OCI-LY7 (cell line): ENCODE measurements at regions not wholly inside any gene's neighbourhood (a gene's known extent, or its start where the extent isn't known, plus 50 kb on each side); places are given as distances from the start of the nearest gene placed in this dataset.

Experiments used
- BruUV-seq: library from RNA; stranded (reverse); fragments of 400-500 nt; replicated peaks from 2 replicates; lab custom pipeline; 2021; lab: Mats Ljungman, UMichigan
- CTCF ChIA-PET: fragments of 300-600 bp; sonication (Branson Sonifier 250); formaldehyde crosslinking; loops from one replicate; lab custom pipeline; 2022; ENCODE audit warnings: antibody characterized with exemption; ENCODE audit not compliant: unreplicated experiment; lab: Charles Lee
- POLR2A ChIA-PET: fragments of 300-600 bp; sonication (Branson Sonifier 250); formaldehyde crosslinking; loops from one replicate; lab custom pipeline; 2022; ENCODE audit warnings: antibody characterized with exemption; lab: Charles Lee
- DNase-seq: peaks from one replicate; pipeline ENCODE4 v3.0.0-alpha.2; 2015; ENCODE audit warnings: low spot score
- H2AFZ ChIP-seq: fragments of 200-600 bp; sonication (generic), shearing (Covaris generic); 2 replicates; pipeline ENCODE4 v1.6.1; 2014; ENCODE audit warnings: mild to moderate bottlenecking, antibody characterized with exemption, low read length, moderate library complexity
- H3K27ac ChIP-seq: fragments of 200-600 bp; sonication (generic); 2 replicates; pipeline ENCODE4 v1.5.1; 2014; ENCODE audit warnings: mixed run types, low read depth, mild to moderate bottlenecking, moderate library complexity, low read length, inconsistent platforms; ENCODE audit not compliant: poor library complexity, severe bottlenecking
- H3K36me3 ChIP-seq: fragments of 200-600 bp; sonication (generic); 2 replicates; pipeline ENCODE4 v1.6.1; 2014; ENCODE audit warnings: mild to moderate bottlenecking, antibody characterized with exemption, low read length, moderate library complexity, mixed read lengths; ENCODE audit not compliant: insufficient read depth
- H3K4me1 ChIP-seq: fragments of 200-600 bp; sonication (generic); 2 replicates; pipeline ENCODE4 v1.5.1; 2014; ENCODE audit warnings: mild to moderate bottlenecking, low read length; ENCODE audit not compliant: insufficient read depth, poor library complexity, severe bottlenecking
- H3K4me2 ChIP-seq: fragments of 200-600 bp; sonication (generic); 2 replicates; pipeline ENCODE4 v1.6.1; 2014; ENCODE audit warnings: mild to moderate bottlenecking, low read length
- H3K4me3 ChIP-seq: fragments of 200-600 bp; sonication (generic); 2 replicates; pipeline ENCODE4 v1.5.1; 2014; ENCODE audit warnings: mild to moderate bottlenecking, low read depth, low read length; ENCODE audit not compliant: poor library complexity, severe bottlenecking
- H3K79me2 ChIP-seq: fragments of 200-600 bp; sonication (generic); 2 replicates; pipeline ENCODE4 v1.6.1; 2016; ENCODE audit warnings: low read depth, mild to moderate bottlenecking, low read length, moderate library complexity, mixed read lengths; ENCODE audit not compliant: insufficient read depth
- H3K9me2 ChIP-seq: fragments of 200-600 bp; sonication (generic); 2 replicates; pipeline ENCODE4 v1.6.1; 2016; ENCODE audit warnings: mild to moderate bottlenecking, low read length, mixed read lengths; ENCODE audit not compliant: insufficient read depth
- H3K9me3 ChIP-seq: fragments of 200-600 bp; sonication (generic); 2 replicates; pipeline ENCODE4 v1.6.1; 2014; ENCODE audit warnings: mild to moderate bottlenecking, mixed run types, low read length, mixed read lengths
- H4K20me1 ChIP-seq: fragments of 200-600 bp; sonication (generic); 2 replicates; pipeline ENCODE4 v1.6.1; 2014; ENCODE audit warnings: mild to moderate bottlenecking, antibody characterized with exemption, low read length, moderate library complexity, mixed read lengths; ENCODE audit not compliant: insufficient read depth
- EZH2phosphoT487 ChIP-seq: fragments of 200-600 bp; sonication (generic); IDR thresholded peaks from 2 replicates; pipeline ENCODE4 v1.6.1; 2018; ENCODE audit warnings: low read depth, borderline replicate concordance, mild to moderate bottlenecking, mixed run types, antibody characterized with exemption, low read length, moderate library complexity, mixed read lengths
- intact Hi-C: fragments of 100-400 bp; cut with micrococcal nuclease; formaldehyde crosslinking; loops from one replicate; pipeline ENCODE4 v1.10.0; 2022; ENCODE audit not compliant: unreplicated experiment
- TF ChIP-seq, protein P1 (sequence below): fragments of 200-600 bp; sonication (generic); conservative IDR thresholded peaks from 2 replicates; pipeline ENCODE4 v1.5.1; 2014; ENCODE audit warnings: mild to moderate bottlenecking, antibody characterized with exemption, low read length, moderate library complexity, mixed read lengths

DNA sequence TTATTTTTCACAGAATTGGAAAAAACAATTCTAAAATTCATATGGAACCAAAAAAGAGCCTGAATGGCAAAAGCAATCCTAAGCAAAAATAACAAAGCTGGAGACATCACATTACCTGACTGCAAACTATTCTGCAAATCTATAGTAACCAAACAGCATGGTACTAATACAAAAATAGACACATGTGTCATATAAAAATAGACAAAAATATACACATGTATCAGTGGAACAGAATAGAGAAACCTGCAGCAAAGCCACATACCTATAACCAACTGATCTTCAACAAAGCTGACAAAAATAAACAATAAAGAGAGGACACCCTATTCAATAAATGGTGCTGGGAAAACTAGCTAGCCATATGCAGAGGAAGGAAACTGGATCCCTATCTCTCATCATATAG, 259.6 kb downstream of the IGSF11 start:
- H3K4me2 ChIP-seq: no peak overlapping the region
- intact Hi-C loops: no loop called here
- no peaks in the 10 kb centered on the region for H3K9me3 ChIP-seq
- DNase-seq: no peak
- H3K9me2 ChIP-seq: no peaks in the 10 kb centered on the region
- ChIA-PET POLR2A (interaction anchor here (0.6 kb wide), 1 partner anchor 13 kb away, joined by 3 read pairs; no protein-coding TSS in a partner anchor), CTCF (no interaction called here)
- H2AFZ ChIP-seq: no peak overlapping the region
- H3K79me2 ChIP-seq: no peaks in the 10 kb centered on the region
- no TSS peak for BruUV-seq
- no peak for TF ChIP-seq EZH2phosphoT487
- TF ChIP-seq, protein P1, sequence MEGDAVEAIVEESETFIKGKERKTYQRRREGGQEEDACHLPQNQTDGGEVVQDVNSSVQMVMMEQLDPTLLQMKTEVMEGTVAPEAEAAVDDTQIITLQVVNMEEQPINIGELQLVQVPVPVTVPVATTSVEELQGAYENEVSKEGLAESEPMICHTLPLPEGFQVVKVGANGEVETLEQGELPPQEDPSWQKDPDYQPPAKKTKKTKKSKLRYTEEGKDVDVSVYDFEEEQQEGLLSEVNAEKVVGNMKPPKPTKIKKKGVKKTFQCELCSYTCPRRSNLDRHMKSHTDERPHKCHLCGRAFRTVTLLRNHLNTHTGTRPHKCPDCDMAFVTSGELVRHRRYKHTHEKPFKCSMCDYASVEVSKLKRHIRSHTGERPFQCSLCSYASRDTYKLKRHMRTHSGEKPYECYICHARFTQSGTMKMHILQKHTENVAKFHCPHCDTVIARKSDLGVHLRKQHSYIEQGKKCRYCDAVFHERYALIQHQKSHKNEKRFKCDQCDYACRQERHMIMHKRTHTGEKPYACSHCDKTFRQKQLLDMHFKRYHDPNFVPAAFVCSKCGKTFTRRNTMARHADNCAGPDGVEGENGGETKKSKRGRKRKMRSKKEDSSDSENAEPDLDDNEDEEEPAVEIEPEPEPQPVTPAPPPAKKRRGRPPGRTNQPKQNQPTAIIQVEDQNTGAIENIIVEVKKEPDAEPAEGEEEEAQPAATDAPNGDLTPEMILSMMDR: no peak
- H3K4me1 ChIP-seq: no peaks in the 10 kb centered on the region
- no peak overlapping the region for H3K27ac ChIP-seq
- H3K4me3 ChIP-seq: no peak overlapping the region
- H4K20me1 ChIP-seq: no peaks in the 10 kb centered on the region
- H3K36me3 ChIP-seq: no peaks in the 10 kb centered on the region

DNA sequence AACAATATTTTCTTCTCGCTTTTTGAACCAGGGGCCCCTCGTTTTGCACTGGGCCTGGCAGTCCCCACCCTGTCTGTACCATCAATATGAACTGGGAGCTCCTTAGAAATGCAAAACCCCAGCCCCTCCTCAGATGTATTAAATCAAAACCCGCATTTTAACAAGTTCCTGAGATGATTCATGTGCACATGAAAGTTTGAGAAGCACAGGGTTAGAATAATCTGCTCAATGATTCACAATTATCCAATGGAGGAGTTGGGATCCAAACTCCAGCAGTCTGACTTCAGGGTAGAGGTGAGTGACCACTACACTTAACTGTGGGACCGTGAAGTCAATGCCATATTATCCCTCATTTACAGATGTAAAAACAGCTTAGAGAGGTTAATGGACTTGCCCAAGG, 256.4 kb downstream of the IGSF11 start:
- no peak overlapping the region for H3K4me3 ChIP-seq
- no peaks in the 10 kb centered on the region for H3K9me2 ChIP-seq
- H2AFZ ChIP-seq: no peak overlapping the region
- TF ChIP-seq, protein P1: no peak
- no peak for TF ChIP-seq EZH2phosphoT487
- no TSS peak for BruUV-seq
- no peak overlapping the region for H3K4me2 ChIP-seq
- DNase-seq: no peak
- H3K79me2 ChIP-seq: no peaks in the 10 kb centered on the region
- ChIA-PET CTCF (no interaction called here), POLR2A (interaction anchor here (0.8 kb wide), 2 partner anchors 13 to 38 kb away, joined by 3 to 5 read pairs; no protein-coding TSS in a partner anchor)
- no peaks in the 10 kb centered on the region for H3K4me1 ChIP-seq
- no peaks in the 10 kb centered on the region for H3K9me3 ChIP-seq
- no peak overlapping the region for H3K27ac ChIP-seq
- intact Hi-C loops: no loop called here
- H4K20me1 ChIP-seq: no peaks in the 10 kb centered on the region
- H3K36me3 ChIP-seq: no peaks in the 10 kb centered on the region

DNA sequence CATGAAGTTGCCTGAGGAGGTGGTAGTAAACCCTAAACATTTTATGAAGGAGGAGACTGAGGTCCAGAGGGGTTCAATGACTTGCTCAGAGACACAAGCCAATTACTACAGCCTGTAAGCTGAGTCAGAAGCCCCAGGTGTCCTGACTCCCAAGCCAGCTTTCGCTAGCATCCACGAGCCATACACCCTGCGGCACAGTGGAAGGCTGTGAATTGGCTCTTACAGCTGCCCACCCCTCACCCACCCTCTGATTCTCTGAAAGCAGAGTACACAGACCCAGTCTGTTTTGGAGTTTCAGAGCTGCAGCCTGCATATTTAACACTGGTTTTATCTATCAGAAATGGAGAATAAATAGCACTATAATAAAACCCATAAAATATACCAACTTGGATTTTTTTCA, 253.4 kb downstream of the IGSF11 start:
- no peak for DNase-seq
- CTCF ChIA-PET: no interaction called here
- no peak for TF ChIP-seq EZH2phosphoT487
- TF ChIP-seq, protein P1: no peak
- intact Hi-C loops: no loop called here
- Histone ChIP-seq H3K36me3 (no peaks in the 10 kb centered on the region), H3K4me2 (no peak overlapping the region), H4K20me1 (no peaks in the 10 kb centered on the region), H3K4me3 (no peak overlapping the region), H3K9me3 (no peaks in the 10 kb centered on the region), H3K9me2 (no peaks in the 10 kb centered on the region), H3K4me1 (no peaks in the 10 kb centered on the region), H2AFZ (no peak overlapping the region), H3K79me2 (no peaks in the 10 kb centered on the region), H3K27ac (no peak overlapping the region)
- BruUV-seq: no TSS peak
- POLR2A ChIA-PET: interaction anchor here (1.1 kb wide), 1 partner anchor 15 kb away, joined by 3 read pairs; no protein-coding TSS in a partner anchor
